SU-DHL-6 (cell line): ENCODE measurements at regions not wholly inside any gene's neighbourhood (a gene's known extent, or its start where the extent isn't known, plus 50 kb on each side); places are given as distances from the start of the nearest gene placed in this dataset.

ENCODE experiments used
- EZH2phosphoT487 ChIP-seq: fragments of 200-600 bp; sonication (generic), shearing (Covaris generic); conservative IDR thresholded peaks from 2 replicates; pipeline ENCODE4 v1.6.1; 2018; ENCODE audit warnings: mild to moderate bottlenecking, antibody characterized with exemption, low read length, moderate library complexity, mixed read lengths
- TF ChIP-seq, protein P1 (sequence below): fragments of 200-600 bp; sonication (generic); IDR thresholded peaks from one replicate; pipeline ENCODE4 v1.5.1; 2017; ENCODE audit warnings: antibody characterized with exemption, mild to moderate bottlenecking, low read length, moderate library complexity; ENCODE audit not compliant: insufficient read depth, poor library complexity, severe bottlenecking

DNA sequence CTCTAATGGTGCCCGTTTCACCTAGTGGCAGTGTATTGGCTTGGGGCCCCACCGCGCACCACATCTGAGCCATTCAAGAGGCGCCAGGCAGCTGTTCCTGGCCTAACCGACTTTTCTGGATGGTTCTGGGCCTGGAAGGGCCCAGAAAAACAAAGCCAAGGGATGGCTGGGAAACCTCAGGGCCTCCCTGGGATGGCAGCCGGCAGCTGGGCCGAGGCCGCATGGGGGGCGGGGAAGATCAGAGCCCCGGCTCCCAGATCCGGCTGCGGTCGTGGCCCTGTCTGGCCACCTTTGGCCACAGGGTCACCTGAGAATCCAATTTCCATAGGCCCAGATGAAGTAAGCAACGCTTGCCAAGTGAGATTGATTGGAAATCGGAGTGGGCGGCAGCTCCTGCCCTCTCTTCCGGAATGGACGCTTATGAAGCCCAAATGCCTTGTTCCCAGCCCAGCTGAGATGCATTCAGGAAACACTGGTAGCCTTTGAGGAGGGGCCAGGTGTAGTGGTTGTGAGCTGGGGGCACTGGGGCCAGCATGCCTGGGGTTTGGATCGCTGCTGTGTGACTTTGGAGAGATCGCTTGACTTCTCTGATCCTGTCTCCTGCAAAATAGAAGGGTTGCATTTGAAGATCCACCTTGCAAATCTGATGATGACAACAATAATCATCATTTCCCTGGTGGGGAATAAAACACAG lies 163.8 kb upstream of the GSE1 start:
- TF ChIP-seq, protein P1, sequence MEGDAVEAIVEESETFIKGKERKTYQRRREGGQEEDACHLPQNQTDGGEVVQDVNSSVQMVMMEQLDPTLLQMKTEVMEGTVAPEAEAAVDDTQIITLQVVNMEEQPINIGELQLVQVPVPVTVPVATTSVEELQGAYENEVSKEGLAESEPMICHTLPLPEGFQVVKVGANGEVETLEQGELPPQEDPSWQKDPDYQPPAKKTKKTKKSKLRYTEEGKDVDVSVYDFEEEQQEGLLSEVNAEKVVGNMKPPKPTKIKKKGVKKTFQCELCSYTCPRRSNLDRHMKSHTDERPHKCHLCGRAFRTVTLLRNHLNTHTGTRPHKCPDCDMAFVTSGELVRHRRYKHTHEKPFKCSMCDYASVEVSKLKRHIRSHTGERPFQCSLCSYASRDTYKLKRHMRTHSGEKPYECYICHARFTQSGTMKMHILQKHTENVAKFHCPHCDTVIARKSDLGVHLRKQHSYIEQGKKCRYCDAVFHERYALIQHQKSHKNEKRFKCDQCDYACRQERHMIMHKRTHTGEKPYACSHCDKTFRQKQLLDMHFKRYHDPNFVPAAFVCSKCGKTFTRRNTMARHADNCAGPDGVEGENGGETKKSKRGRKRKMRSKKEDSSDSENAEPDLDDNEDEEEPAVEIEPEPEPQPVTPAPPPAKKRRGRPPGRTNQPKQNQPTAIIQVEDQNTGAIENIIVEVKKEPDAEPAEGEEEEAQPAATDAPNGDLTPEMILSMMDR, result no peak
- no peak for TF ChIP-seq EZH2phosphoT487
